Activated CD8-positive, alpha-beta T cell treated with anti-CD3 and anti-CD28 coated beads, Interleukin-2, amount 10 ng/mL, durations not matched to agents 7 days and 5 days (primary cell): ENCODE measurements at regions not wholly inside any gene's neighbourhood (a gene's known extent, or its start where the extent isn't known, plus 50 kb on each side); places are given as distances from the start of the nearest gene placed in this dataset.

ENCODE experiments used
- ATAC-seq: fragments of 150-1000 bp; cut with Tn5 transposase; one replicate; pipeline ENCODE4 v1.10.0; 2021; ENCODE audit warnings: moderate library complexity
- CTCF ChIA-PET: fragments of 350-600 bp; sonication (Branson Sonifier 250); formaldehyde crosslinking; loops from one replicate; lab custom pipeline; 2021; ENCODE audit warnings: antibody characterized with exemption; lab: Charles Lee
- POLR2A ChIA-PET: fragments of 350-600 bp; sonication (Branson Sonifier 250); formaldehyde crosslinking; loops from one replicate; lab custom pipeline; 2021; ENCODE audit warnings: antibody characterized with exemption; lab: Charles Lee
- DNase-seq: peaks from one replicate; pipeline ENCODE4 v3.0.0-alpha.2; 2020
- H3K27ac Mint-ChIP-seq: one replicate; pipeline ENCODE4 v1.8.0; 2021; ENCODE audit warnings: mild to moderate bottlenecking, mixed read lengths
- H3K27me3 Mint-ChIP-seq: one replicate; pipeline ENCODE4 v1.8.0; 2021; ENCODE audit warnings: low read depth, mixed read lengths
- H3K36me3 Mint-ChIP-seq: one replicate; pipeline ENCODE4 v1.8.0; 2021; ENCODE audit warnings: low read depth, mixed read lengths
- H3K4me1 Mint-ChIP-seq: one replicate; pipeline ENCODE4 v1.8.0; 2021; ENCODE audit warnings: low read depth, mixed read lengths
- H3K4me3 Mint-ChIP-seq: one replicate; pipeline ENCODE4 v1.8.0; 2021; ENCODE audit warnings: mild to moderate bottlenecking, mixed read lengths
- H3K9me3 Mint-ChIP-seq: one replicate; pipeline ENCODE4 v1.8.0; 2022; ENCODE audit warnings: mixed read lengths; ENCODE audit not compliant: insufficient read depth

DNA sequence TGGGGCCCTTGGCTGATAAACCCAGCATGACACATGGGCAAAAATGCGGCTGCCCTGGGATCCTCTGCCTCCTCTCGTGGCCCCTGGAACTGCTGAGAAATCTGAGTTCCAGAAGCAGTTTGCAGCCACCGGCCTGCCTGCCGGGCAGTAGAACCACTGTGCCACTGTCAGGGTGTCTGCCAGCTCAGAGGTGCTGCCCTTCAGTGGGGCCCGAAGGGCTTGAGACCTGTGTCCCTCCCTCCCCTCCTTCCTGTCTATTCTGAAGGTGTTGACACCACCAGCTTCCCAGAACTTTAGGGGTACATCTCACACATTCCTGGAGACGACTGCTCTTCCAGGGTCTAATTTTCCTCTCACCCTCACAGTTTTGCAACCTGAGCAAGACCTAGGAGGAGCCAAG is 88.2 kb upstream of the POMGNT2 start:
- POLR2A ChIA-PET: interaction anchor here (0.6 to 1.6 kb wide), 4 partner anchors 10 to 316 kb away, joined by 3 to 6 read pairs (median 4); no protein-coding TSS in a partner anchor
- H3K4me3 Mint-ChIP-seq: peak overlapping the region; percentile 52
- ATAC-seq: peak; percentile 28
- peaks cover 3% of the 10 kb centered on the region for H3K27me3 Mint-ChIP-seq
- H3K27ac Mint-ChIP-seq: peak overlapping the region; percentile 94
- peaks cover 8% of the 10 kb centered on the region for H3K36me3 Mint-ChIP-seq
- CTCF ChIA-PET: interaction anchor here (1.5 kb wide), 2 partner anchors 14 to 31 kb away, joined by 5 to 9 read pairs; no protein-coding TSS in a partner anchor
- DNase-seq: no peak
- H3K4me1 Mint-ChIP-seq: peaks cover 59% of the 10 kb centered on the region
- H3K9me3 Mint-ChIP-seq: no peaks in the 10 kb centered on the region

DNA sequence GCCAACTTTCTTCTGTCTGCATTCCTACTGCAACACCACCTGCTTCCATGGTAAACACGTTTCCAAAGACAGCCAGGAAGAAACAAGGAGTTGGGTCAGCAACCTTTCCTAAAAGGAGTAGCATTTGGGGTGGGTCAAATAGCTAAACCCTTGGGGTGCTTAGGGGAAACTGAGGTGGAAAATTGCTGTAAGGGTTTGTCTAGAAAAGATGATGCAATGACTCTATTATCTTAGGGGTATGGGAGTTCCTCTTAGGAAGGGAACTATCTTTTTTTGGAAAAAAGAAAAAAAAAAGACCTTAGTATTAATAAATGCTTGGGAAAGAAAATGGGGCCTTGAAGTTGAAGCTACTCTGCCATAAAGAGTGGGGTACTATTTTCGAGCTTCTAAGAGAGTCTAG is 86.1 kb upstream of the POMGNT2 start:
- ChIA-PET POLR2A (no interaction called here), CTCF (interaction anchor here (2.0 kb wide), 1 partner anchor 8 kb away, joined by 5 read pairs; no protein-coding TSS in a partner anchor)
- no peak for DNase-seq
- no peak for ATAC-seq
- no peak overlapping the region for H3K4me3 Mint-ChIP-seq
- H3K4me1 Mint-ChIP-seq: peaks cover 45% of the 10 kb centered on the region
- H3K9me3 Mint-ChIP-seq: peaks cover 4% of the 10 kb centered on the region
- peaks cover 9% of the 10 kb centered on the region for H3K36me3 Mint-ChIP-seq
- H3K27ac Mint-ChIP-seq: peak overlapping the region; percentile 25
- peaks cover 3% of the 10 kb centered on the region for H3K27me3 Mint-ChIP-seq

DNA sequence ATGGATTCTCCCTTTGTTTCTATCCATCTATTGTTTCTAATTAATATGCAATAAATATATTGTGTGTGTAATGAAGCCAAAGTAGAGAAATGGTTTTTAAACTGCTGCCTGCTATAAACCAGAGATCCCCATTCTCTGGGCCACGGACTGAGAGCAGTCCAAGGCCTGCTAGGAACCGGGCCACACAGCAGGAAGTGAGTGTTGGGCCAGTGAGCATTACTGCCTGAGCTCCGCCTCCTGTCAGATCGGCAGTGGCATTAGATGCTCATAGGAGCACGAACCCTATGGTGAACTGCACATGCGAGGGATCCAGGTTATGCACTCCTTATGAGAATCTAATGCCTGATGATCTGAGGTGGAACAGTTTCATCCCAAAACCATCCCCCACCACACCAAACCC is 85.2 kb upstream of the POMGNT2 start:
- peaks cover 9% of the 10 kb centered on the region for H3K36me3 Mint-ChIP-seq
- H3K4me3 Mint-ChIP-seq: no peak overlapping the region
- peaks cover 4% of the 10 kb centered on the region for H3K9me3 Mint-ChIP-seq
- POLR2A ChIA-PET: no interaction called here
- DNase-seq (no peak), ATAC-seq (no peak)
- CTCF ChIA-PET: no interaction called here
- H3K27ac Mint-ChIP-seq: no peak overlapping the region
- H3K4me1 Mint-ChIP-seq: peaks cover 38% of the 10 kb centered on the region
- H3K27me3 Mint-ChIP-seq: no peaks in the 10 kb centered on the region

DNA sequence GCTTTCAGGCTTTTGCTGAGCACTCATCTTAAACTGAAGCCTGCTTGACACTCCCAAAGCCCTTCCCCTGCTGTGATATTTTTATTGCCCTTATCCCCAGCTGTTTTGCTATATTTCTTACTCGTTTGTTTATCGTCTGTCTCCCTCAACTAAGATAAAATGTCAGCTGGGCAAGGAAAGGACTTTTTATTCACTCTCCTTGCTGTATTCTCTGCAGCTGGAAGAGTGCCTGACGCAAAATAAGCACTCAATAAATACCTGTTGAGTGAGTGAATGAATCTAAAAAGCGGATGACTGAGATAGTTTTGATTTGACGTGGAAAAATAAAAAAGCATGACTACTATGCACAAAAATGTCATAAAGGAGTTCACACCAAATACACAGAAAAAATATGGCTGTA is 84.8 kb upstream of the POMGNT2 start:
- H3K27me3 Mint-ChIP-seq: no peaks in the 10 kb centered on the region
- CTCF ChIA-PET: no interaction called here
- ATAC-seq (no peak), DNase-seq (no peak)
- peaks cover 4% of the 10 kb centered on the region for H3K9me3 Mint-ChIP-seq
- H3K4me3 Mint-ChIP-seq: no peak overlapping the region
- POLR2A ChIA-PET: no interaction called here
- peaks cover 9% of the 10 kb centered on the region for H3K36me3 Mint-ChIP-seq
- peaks cover 34% of the 10 kb centered on the region for H3K4me1 Mint-ChIP-seq
- peak overlapping the region; percentile 3 for H3K27ac Mint-ChIP-seq

DNA sequence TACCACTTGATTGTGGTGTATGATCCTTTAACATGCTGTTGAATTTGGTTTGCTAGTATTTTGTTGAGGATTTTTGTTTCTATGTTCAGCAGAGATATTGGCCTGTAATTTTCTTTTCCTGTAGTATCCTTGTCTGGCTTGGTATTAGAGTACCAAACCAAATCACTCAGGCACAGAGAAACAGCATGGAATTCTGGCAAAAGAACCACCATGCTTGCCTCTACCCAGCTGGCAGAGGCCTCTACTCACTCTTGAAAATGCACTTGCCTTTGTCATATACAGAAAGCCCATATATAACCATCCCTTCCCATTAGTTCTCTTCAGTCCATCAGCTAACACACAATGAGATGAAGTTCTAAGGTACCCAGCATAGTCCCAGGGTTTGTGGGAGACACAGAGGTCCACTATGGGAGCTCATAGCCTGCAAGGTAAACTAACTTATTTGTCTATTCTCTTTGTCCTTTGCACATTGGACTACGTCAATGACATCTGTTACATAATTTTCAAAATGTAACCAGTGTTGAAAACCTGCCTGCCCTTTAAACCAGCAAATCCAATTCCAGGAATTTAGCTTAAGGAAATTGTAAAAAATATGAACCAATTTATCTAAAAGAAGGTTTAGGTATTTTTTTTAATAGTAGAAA is 82.1 kb upstream of the POMGNT2 start:
- ATAC-seq (no peak), DNase-seq (no peak)
- CTCF ChIA-PET: interaction anchor here (0.8 to 1.0 kb wide), 2 partner anchors 26 to 190 kb away, joined by 3 to 4 read pairs; no protein-coding TSS in a partner anchor
- peaks cover 6% of the 10 kb centered on the region for H3K36me3 Mint-ChIP-seq
- H3K27ac Mint-ChIP-seq: no peak overlapping the region
- H3K4me1 Mint-ChIP-seq: peaks cover 9% of the 10 kb centered on the region
- POLR2A ChIA-PET: no interaction called here
- no peak overlapping the region for H3K4me3 Mint-ChIP-seq
- peaks cover 4% of the 10 kb centered on the region for H3K9me3 Mint-ChIP-seq
- no peaks in the 10 kb centered on the region for H3K27me3 Mint-ChIP-seq

DNA sequence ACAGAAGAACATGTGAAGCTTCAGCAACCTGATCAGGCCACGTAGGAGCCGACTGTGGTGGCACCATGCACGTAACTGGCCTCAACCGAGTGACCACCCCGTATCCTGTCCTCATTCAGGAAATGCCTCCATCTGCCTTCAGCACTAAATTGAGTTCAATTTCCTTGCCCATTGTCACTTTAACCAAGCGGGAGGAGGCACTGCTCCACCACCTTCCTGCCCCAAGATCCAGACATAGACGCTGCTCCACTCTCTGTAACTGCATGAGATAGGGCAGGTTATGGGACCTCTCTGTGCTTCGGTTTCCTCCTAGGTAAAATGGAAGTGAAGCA is 80.1 kb upstream of the POMGNT2 start:
- ChIA-PET POLR2A (no interaction called here), CTCF (interaction anchor here (0.7 to 1.7 kb wide), 4 partner anchors 11 to 203 kb away, joined by 3 to 4 read pairs (median 3); no protein-coding TSS in a partner anchor)
- Mint-ChIP-seq H3K27ac (no peak overlapping the region), H3K36me3 (peaks cover 13% of the 10 kb centered on the region), H3K9me3 (peaks cover 4% of the 10 kb centered on the region), H3K4me1 (peaks cover 14% of the 10 kb centered on the region), H3K27me3 (no peaks in the 10 kb centered on the region), H3K4me3 (no peak overlapping the region)
- DNase-seq (no peak), ATAC-seq (no peak)

DNA sequence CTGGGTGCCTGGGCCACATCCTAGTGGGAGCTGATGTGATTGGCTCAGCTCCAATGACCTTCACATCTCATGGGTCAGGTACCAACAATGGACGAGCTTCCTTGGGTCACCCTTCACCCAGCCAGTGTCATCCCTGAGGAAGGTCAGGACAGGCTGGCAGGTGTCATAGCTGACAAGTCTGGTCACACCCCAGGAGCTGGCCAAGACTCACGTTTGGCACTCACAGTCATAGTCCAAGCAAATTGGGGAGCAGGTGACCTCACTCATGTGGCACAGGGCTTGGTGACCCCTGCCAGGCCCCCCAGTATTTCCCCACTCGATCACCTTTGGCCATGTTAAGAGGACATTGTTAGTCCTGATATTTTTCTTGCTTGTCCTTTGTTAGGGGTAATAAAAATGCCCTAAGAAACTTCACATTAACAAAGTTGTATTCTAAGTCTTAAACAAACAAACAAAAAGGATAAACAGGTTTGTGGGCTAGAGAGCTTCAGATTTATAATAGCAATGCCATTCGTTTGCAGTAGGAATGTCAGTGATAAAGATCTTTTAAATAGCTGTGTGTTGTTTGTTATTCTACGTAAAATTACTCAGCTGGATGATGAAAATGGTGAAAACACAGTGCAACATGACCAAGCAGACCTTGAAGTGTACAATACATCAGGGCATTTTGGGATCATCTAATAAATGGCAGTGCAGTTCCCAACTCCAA is 79.5 kb upstream of the POMGNT2 start:
- Mint-ChIP-seq H3K36me3 (peaks cover 15% of the 10 kb centered on the region), H3K27ac (no peak overlapping the region), H3K4me1 (peaks cover 20% of the 10 kb centered on the region), H3K9me3 (peaks cover 4% of the 10 kb centered on the region), H3K4me3 (no peak overlapping the region), H3K27me3 (no peaks in the 10 kb centered on the region)
- ATAC-seq (no peak), DNase-seq (no peak)
- ChIA-PET POLR2A (no interaction called here), CTCF (interaction anchor here (0.7 to 1.7 kb wide), 4 partner anchors 10 to 204 kb away, joined by 3 to 4 read pairs (median 3); no protein-coding TSS in a partner anchor)

DNA sequence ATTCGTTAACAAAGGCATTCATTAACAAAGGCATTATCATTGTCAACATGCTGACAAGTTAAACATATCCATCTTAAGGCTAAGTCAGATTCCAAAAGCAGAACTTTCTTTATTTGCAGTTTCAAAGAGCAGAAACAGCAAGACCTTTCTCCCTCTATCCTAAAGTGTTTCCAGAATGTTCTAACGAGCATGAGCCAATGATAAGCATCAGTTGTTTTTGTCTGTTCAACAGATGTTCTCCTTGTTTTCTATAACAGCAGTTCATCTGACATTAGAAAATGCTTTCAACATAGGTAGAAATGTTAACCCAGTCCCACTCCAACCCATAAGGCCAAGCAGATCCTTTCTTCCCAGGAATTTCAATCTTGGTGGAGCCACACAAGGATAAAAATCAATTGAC is 77.6 kb upstream of the POMGNT2 start:
- H3K27me3 Mint-ChIP-seq: no peaks in the 10 kb centered on the region
- H3K27ac Mint-ChIP-seq: no peak overlapping the region
- H3K4me1 Mint-ChIP-seq: peaks cover 39% of the 10 kb centered on the region
- DNase-seq: no peak
- ATAC-seq: no peak
- H3K36me3 Mint-ChIP-seq: peaks cover 24% of the 10 kb centered on the region
- H3K9me3 Mint-ChIP-seq: peaks cover 4% of the 10 kb centered on the region
- CTCF ChIA-PET: interaction anchor here (1.4 kb wide), 1 partner anchor 21 kb away, joined by 5 read pairs; no protein-coding TSS in a partner anchor
- POLR2A ChIA-PET: no interaction called here
- H3K4me3 Mint-ChIP-seq: no peak overlapping the region

DNA sequence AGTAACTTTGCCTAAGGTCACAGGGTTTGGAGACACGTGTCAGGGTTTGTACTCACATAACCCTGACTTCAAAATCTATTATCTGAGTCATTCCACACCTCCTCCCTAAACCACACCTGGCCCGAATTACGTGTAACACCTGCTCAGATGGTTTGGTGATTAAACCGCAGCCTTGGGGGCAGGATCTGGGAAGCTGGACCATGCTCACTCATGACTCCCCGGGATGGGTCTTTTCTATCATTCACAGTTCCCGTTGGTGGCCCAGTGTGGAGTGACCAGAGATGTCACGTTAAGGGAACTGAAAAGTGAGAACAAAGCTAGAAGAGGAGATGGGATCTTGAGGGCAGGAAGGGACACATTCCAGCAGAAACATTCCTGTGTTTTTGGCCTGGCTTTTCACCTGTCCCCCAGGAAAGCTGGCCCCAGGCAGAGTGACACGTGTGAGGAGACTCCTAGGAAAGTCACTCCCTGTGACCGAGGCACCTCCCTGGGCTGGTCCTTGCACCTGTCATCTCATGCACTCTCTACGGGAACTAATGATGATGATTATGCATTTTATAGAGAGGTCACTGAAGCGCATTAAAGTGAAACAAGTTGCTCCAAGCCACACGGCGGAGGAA is 75.4 kb upstream of the POMGNT2 start:
- POLR2A ChIA-PET: interaction anchor here (1.1 to 3.1 kb wide), 3 partner anchors 18 to 116 kb away, joined by 3 to 17 read pairs (median 16); partner anchors contain the start of gene SNRK
- H3K27me3 Mint-ChIP-seq: no peaks in the 10 kb centered on the region
- CTCF ChIA-PET: interaction anchor here (1.0 to 3.3 kb wide), 4 partner anchors 11 to 165 kb away, joined by 3 to 37 read pairs (median 5); no protein-coding TSS in a partner anchor
- H3K4me3 Mint-ChIP-seq: peak overlapping the region; percentile 26
- peak; percentile 59 for DNase-seq
- peaks cover 23% of the 10 kb centered on the region for H3K36me3 Mint-ChIP-seq
- peaks cover 46% of the 10 kb centered on the region for H3K4me1 Mint-ChIP-seq
- H3K27ac Mint-ChIP-seq: peak overlapping the region; percentile 93
- H3K9me3 Mint-ChIP-seq: no peaks in the 10 kb centered on the region
- ATAC-seq: peak; percentile 21

DNA sequence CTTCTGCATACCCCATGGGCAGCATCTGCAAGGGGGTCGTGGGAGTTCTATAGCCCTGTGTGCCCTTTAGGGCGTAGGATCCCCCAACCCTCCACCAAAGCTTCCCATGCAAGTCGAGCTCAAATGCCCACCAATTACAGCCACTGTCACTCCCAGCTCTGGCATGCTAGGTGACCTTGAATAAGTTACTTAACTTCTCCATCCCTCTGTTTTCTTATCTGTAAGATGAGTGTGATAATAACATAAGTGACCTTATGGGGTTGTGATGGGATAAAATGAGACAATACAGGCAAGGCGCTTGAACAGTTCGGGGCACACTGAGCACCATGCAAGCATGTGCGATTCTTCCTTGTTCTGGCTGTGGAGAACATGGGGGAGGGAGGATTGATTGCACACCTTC is 74.8 kb upstream of the POMGNT2 start:
- CTCF ChIA-PET: interaction anchor here (1.0 to 3.3 kb wide), 8 partner anchors 10 to 165 kb away, joined by 3 to 37 read pairs (median 4); no protein-coding TSS in a partner anchor
- Mint-ChIP-seq H3K27ac (peak overlapping the region; percentile 93), H3K27me3 (no peaks in the 10 kb centered on the region), H3K36me3 (peaks cover 23% of the 10 kb centered on the region), H3K4me3 (peak overlapping the region; percentile 64), H3K4me1 (peaks cover 46% of the 10 kb centered on the region), H3K9me3 (no peaks in the 10 kb centered on the region)
- no peak for DNase-seq
- ATAC-seq: peak; percentile 9
- POLR2A ChIA-PET: interaction anchor here (0.6 to 3.1 kb wide), 8 partner anchors 9 to 116 kb away, joined by 3 to 17 read pairs (median 4); partner anchors contain the start of gene SNRK

DNA sequence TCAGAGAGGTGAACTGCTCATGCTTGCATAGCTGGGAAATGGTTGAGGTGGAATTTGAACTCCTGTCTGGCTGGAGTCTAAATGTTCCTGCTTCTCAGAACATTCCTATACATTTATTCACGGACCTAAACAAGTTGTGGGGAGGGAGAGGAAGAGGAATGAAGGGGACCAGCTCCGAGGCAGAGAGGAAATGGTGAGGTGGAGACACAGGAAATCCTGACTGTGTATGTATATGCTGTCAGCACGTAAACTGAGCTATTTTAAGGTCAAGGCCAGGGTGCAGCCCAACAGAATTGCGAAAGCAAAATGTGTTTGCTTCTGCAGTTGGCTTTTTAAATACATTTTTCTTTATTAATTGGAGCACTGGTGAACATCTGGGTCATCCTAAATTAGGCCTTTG is 74.1 kb upstream of the POMGNT2 start:
- Mint-ChIP-seq H3K4me3 (peak overlapping the region; percentile 64), H3K9me3 (peaks cover under 1% of the 10 kb centered on the region), H3K36me3 (peaks cover 24% of the 10 kb centered on the region), H3K4me1 (peaks cover 46% of the 10 kb centered on the region), H3K27me3 (no peaks in the 10 kb centered on the region), H3K27ac (peak overlapping the region; percentile 93)
- DNase-seq (peak; percentile 73), ATAC-seq (peak; percentile 95)
- CTCF ChIA-PET: interaction anchor here (0.5 to 3.3 kb wide), 12 partner anchors 9 to 433 kb away, joined by 3 to 37 read pairs (median 3); no protein-coding TSS in a partner anchor
- POLR2A ChIA-PET: interaction anchor here (0.6 to 3.1 kb wide), 8 partner anchors 9 to 166 kb away, joined by 3 to 17 read pairs (median 4); partner anchors contain the start of gene SNRK
